SK-N-SH (cell line): ENCODE measurements at regions not wholly inside any gene's neighbourhood (a gene's known extent, or its start where the extent isn't known, plus 50 kb on each side); places are given as distances from the start of the nearest gene placed in this dataset.
"Not testable (repeated sequence)": the region's sequence is repeated elsewhere in the genome, so short reads cannot be mapped to it uniquely, and the experiment has no call there.

ENCODE experiments used
- CTCF ChIP-seq: fragments of 200-600 bp; sonication (generic); IDR thresholded peaks from 2 replicates; pipeline ENCODE4 v1.6.1; 2017; ENCODE audit warnings: antibody characterized with exemption, mild to moderate bottlenecking, moderate library complexity
- JUND ChIP-seq: IDR thresholded peaks from 2 replicates; pipeline ENCODE4 v1.4.0; 2012
- MAX ChIP-seq: IDR thresholded peaks from 2 replicates; pipeline ENCODE4 v1.4.0; 2012; ENCODE audit warnings: low read depth
- NRF1 ChIP-seq: IDR thresholded peaks from 2 replicates; pipeline ENCODE4 v1.6.1; 2012; ENCODE audit warnings: low read depth, mild to moderate bottlenecking, low read length
- POLR2AphosphoS5 ChIP-seq: IDR thresholded peaks from 2 replicates; pipeline ENCODE4 v1.6.1; 2012; ENCODE audit warnings: low read depth, low read length
- REST ChIP-seq: IDR thresholded peaks from 2 replicates; pipeline ENCODE4 v1.6.1; 2012; ENCODE audit warnings: mild to moderate bottlenecking, low read depth, low read length, moderate library complexity
- TAF1 ChIP-seq: IDR thresholded peaks from 2 replicates; pipeline ENCODE4 v1.6.1; 2012; ENCODE audit warnings: low read depth, mild to moderate bottlenecking, low read length, moderate library complexity, borderline replicate concordance
- USF1 ChIP-seq: IDR thresholded peaks from 2 replicates; pipeline ENCODE4 v1.4.0; 2012; ENCODE audit warnings: low read depth, borderline replicate concordance
- YY1 ChIP-seq: IDR thresholded peaks from 2 replicates; pipeline ENCODE4 v1.4.0; 2012; ENCODE audit warnings: low read depth, mild to moderate bottlenecking

GRCh38 chr5:19287548-19288277 lies 700.3 kb downstream of the CDH18 start:
- not testable (repeated sequence) for TF ChIP-seq REST, NRF1, JUND, MAX, CTCF, POLR2AphosphoS5, YY1, USF1, TAF1
